Loucy (cell line): ENCODE measurements at regions not wholly inside any gene's neighbourhood (a gene's known extent, or its start where the extent isn't known, plus 50 kb on each side); places are given as distances from the start of the nearest gene placed in this dataset.

Experiments
- H2AFZ ChIP-seq: fragments of 200-600 bp; sonication (generic); 2 replicates; pipeline ENCODE4 v1.6.0; 2016; ENCODE audit warnings: antibody characterized with exemption, mild to moderate bottlenecking, low read length, moderate library complexity
- H3F3A ChIP-seq: fragments of 200-600 bp; 2 replicates; pipeline ENCODE4 v1.6.0; 2016; ENCODE audit warnings: antibody characterized with exemption, low read depth, mild to moderate bottlenecking
- H3K27me3 ChIP-seq: fragments of 200-600 bp; sonication (generic); 2 replicates; pipeline ENCODE4 v1.6.1; 2014; ENCODE audit warnings: low read length, mild to moderate bottlenecking; ENCODE audit not compliant: insufficient read depth, poor library complexity, severe bottlenecking
- H3K36me3 ChIP-seq: fragments of 200-600 bp; sonication (generic); 2 replicates; pipeline ENCODE4 v1.6.1; 2016; ENCODE audit warnings: low read length; ENCODE audit not compliant: insufficient read depth
- H3K4me1 ChIP-seq: fragments of 200-600 bp; sonication (generic); 2 replicates; pipeline ENCODE4 v1.5.1; 2014; ENCODE audit warnings: low read length, mild to moderate bottlenecking; ENCODE audit not compliant: insufficient read depth, poor library complexity, severe bottlenecking
- H3K4me2 ChIP-seq: fragments of 200-600 bp; sonication (generic); 2 replicates; pipeline ENCODE4 v1.6.0; 2014; ENCODE audit warnings: antibody characterized with exemption, low read length, low read depth, mild to moderate bottlenecking; ENCODE audit not compliant: poor library complexity, severe bottlenecking
- H3K4me3 ChIP-seq: fragments of 200-600 bp; sonication (generic); 2 replicates; pipeline ENCODE4 v1.5.1; 2014; ENCODE audit warnings: low read length, mild to moderate bottlenecking, mixed read lengths; ENCODE audit not compliant: poor library complexity, severe bottlenecking
- H3K79me2 ChIP-seq: fragments of 200-600 bp; sonication (generic); 2 replicates; pipeline ENCODE4 v1.6.1; 2014; ENCODE audit warnings: low read length; ENCODE audit not compliant: insufficient read depth
- H3K9ac ChIP-seq: fragments of 200-600 bp; sonication (generic); 2 replicates; pipeline ENCODE4 v1.6.0; 2014; ENCODE audit warnings: mild to moderate bottlenecking, low read depth, low read length, moderate library complexity; ENCODE audit not compliant: poor library complexity, severe bottlenecking
- H3K9me2 ChIP-seq: fragments of 200-600 bp; sonication (generic); replicated peaks from 2 replicates; pipeline ENCODE4 v1.6.1; 2016; ENCODE audit warnings: low read depth, low read length, mixed read lengths
- H3K9me3 ChIP-seq: fragments of 200-600 bp; sonication (generic); 2 replicates; pipeline ENCODE4 v1.6.1; 2014; ENCODE audit warnings: mild to moderate bottlenecking, antibody characterized with exemption, low read length, low read depth; ENCODE audit not compliant: insufficient read depth
- H4K20me1 ChIP-seq: fragments of 200-600 bp; sonication (generic); 2 replicates; pipeline ENCODE4 v1.6.0; 2014; ENCODE audit warnings: antibody characterized with exemption, low read length, mild to moderate bottlenecking; ENCODE audit not compliant: insufficient read depth, poor library complexity, severe bottlenecking
- EZH2phosphoT487 ChIP-seq: fragments of 200-600 bp; IDR thresholded peaks from 2 replicates; pipeline ENCODE4 v1.6.1; 2018; ENCODE audit warnings: antibody characterized with exemption, mild to moderate bottlenecking, moderate library complexity, borderline replicate concordance
- TF ChIP-seq, protein P1 (sequence below): fragments of 200-600 bp; sonication (generic); conservative IDR thresholded peaks from 2 replicates; pipeline ENCODE4 v1.5.1; 2014; ENCODE audit warnings: mild to moderate bottlenecking, antibody characterized with exemption, low read length

GRCh38 chr4:130067419-130067818 lies 971.5 kb downstream of the C4orf33 start:
- Histone ChIP-seq H3K4me2 (no peak overlapping the region), H3K9me2 (no peaks in the 10 kb centered on the region), H3K9ac (no peak overlapping the region), H3K79me2 (no peaks in the 10 kb centered on the region), H3K9me3 (no peaks in the 10 kb centered on the region), H2AFZ (no peak overlapping the region), H3K4me1 (no peaks in the 10 kb centered on the region), H3K4me3 (no peak overlapping the region), H3K27me3 (no peaks in the 10 kb centered on the region), H4K20me1 (no peaks in the 10 kb centered on the region), H3K36me3 (no peaks in the 10 kb centered on the region), H3F3A (no peaks in the 10 kb centered on the region)
- TF ChIP-seq, protein P1, sequence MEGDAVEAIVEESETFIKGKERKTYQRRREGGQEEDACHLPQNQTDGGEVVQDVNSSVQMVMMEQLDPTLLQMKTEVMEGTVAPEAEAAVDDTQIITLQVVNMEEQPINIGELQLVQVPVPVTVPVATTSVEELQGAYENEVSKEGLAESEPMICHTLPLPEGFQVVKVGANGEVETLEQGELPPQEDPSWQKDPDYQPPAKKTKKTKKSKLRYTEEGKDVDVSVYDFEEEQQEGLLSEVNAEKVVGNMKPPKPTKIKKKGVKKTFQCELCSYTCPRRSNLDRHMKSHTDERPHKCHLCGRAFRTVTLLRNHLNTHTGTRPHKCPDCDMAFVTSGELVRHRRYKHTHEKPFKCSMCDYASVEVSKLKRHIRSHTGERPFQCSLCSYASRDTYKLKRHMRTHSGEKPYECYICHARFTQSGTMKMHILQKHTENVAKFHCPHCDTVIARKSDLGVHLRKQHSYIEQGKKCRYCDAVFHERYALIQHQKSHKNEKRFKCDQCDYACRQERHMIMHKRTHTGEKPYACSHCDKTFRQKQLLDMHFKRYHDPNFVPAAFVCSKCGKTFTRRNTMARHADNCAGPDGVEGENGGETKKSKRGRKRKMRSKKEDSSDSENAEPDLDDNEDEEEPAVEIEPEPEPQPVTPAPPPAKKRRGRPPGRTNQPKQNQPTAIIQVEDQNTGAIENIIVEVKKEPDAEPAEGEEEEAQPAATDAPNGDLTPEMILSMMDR = no peak
- no peak for TF ChIP-seq EZH2phosphoT487

DNA sequence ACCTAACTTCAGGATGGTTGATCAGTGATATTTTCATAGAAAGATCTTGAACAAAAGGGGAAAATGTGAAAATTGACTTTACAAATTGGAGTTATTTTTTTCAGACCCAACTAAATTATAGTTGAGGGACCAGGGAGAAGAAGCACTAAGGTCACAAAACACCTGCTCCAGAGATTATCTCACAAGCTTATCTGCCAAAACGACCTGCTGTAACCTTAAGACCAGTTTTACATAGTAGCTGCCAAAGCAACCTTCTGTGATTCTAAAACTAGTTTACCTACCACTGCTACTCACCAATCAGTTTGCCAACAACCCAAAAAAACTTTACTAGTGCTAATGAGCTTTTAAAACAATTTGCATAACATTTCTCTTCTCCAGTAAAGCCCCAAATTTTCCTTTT lies 972.1 kb downstream of the C4orf33 start:
- H3K9ac ChIP-seq = no peak overlapping the region
- TF ChIP-seq, protein P1 = no peak
- no peak for TF ChIP-seq EZH2phosphoT487
- no peaks in the 10 kb centered on the region for H3K36me3 ChIP-seq
- no peak overlapping the region for H3K4me2 ChIP-seq
- H3K4me1 ChIP-seq = no peaks in the 10 kb centered on the region
- no peaks in the 10 kb centered on the region for H3K9me3 ChIP-seq
- H3K9me2 ChIP-seq = no peaks in the 10 kb centered on the region
- no peaks in the 10 kb centered on the region for H3F3A ChIP-seq
- no peaks in the 10 kb centered on the region for H3K27me3 ChIP-seq
- H3K79me2 ChIP-seq = no peaks in the 10 kb centered on the region
- no peaks in the 10 kb centered on the region for H4K20me1 ChIP-seq
- H3K4me3 ChIP-seq = no peak overlapping the region
- no peak overlapping the region for H2AFZ ChIP-seq

DNA sequence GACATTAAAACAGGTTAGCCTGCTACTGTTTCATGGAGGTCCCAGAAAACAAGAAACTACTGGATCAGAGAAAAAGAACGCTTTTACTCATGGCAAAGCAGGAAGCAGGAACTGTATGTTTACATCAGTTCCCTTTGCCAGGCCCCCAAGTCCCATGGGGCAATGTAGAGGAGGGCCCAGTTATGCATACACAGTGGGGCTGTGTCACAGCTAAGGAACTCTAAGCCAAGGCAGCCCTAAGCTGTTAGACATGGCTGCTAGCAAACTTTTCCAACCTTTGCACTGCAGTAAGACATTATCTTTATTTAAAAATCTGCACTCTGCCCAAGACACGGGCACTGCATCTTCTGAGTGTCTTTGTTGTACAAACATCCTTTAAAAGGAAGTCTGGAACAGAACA lies 975.8 kb downstream of the C4orf33 start:
- no peaks in the 10 kb centered on the region for H3K4me1 ChIP-seq
- no peak overlapping the region for H3K9ac ChIP-seq
- no peaks in the 10 kb centered on the region for H3K79me2 ChIP-seq
- no peaks in the 10 kb centered on the region for H4K20me1 ChIP-seq
- no peaks in the 10 kb centered on the region for H3K27me3 ChIP-seq
- no peak overlapping the region for H2AFZ ChIP-seq
- no peaks in the 10 kb centered on the region for H3K9me3 ChIP-seq
- H3F3A ChIP-seq = no peaks in the 10 kb centered on the region
- H3K36me3 ChIP-seq = no peaks in the 10 kb centered on the region
- H3K4me2 ChIP-seq = no peak overlapping the region
- H3K4me3 ChIP-seq = no peak overlapping the region
- H3K9me2 ChIP-seq = no peaks in the 10 kb centered on the region
- TF ChIP-seq, protein P1 = no peak
- TF ChIP-seq EZH2phosphoT487 = no peak
